ENCODE measurements at regions not wholly inside any gene's neighbourhood (a gene's known extent, or its start where the extent isn't known, plus 50 kb on each side); places are given as distances from the start of the nearest gene placed in this dataset.

GRCh38 chr5:4294878-4295277 is 699.2 kb downstream of the IRX1 start:
- no peak for DNase-seq (ENCODE audit: low read depth)
- no peak overlapping the region for H3K4me3 ChIP-seq (ENCODE audit: control insufficient read depth, low read depth, low read length)
- TF ChIP-seq, protein P1, sequence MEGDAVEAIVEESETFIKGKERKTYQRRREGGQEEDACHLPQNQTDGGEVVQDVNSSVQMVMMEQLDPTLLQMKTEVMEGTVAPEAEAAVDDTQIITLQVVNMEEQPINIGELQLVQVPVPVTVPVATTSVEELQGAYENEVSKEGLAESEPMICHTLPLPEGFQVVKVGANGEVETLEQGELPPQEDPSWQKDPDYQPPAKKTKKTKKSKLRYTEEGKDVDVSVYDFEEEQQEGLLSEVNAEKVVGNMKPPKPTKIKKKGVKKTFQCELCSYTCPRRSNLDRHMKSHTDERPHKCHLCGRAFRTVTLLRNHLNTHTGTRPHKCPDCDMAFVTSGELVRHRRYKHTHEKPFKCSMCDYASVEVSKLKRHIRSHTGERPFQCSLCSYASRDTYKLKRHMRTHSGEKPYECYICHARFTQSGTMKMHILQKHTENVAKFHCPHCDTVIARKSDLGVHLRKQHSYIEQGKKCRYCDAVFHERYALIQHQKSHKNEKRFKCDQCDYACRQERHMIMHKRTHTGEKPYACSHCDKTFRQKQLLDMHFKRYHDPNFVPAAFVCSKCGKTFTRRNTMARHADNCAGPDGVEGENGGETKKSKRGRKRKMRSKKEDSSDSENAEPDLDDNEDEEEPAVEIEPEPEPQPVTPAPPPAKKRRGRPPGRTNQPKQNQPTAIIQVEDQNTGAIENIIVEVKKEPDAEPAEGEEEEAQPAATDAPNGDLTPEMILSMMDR (IDR thresholded peaks at IDR 0.05; ENCODE audit: control insufficient read depth, insufficient read depth, low read depth, low read length, missing control alignments): no peak

DNA sequence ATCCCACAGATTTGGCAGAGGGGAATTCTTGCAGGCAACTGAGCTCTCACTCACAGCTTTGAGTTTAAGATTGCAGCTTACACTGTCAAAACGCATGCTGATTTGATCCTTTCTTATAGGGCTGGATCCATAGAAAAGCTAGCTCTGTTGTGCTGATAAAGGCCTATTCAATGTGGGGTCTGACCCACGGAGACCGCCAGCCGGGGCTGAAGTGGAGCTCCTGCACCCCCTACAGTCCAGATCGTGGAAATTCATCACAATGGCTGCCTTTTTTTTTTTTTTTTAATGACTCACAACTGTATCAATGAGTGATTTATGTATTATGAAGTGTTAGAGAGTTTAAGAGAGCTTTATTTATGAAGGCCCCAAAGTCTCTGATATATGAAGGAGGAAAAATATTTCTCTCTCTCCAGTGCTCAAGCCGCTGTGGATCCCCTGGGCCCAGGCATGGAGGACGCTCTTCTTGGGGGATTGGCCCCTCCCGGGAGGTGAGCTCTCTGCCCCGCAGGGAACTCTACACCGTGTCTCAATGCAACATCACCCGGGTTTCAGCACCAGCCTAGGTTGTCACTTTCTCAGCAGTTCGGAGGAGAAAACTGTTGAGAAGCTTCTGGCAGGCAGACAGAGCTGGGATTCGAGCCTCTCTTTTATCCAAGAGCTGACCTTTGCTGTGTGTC is 700.2 kb downstream of the IRX1 start:
- TF ChIP-seq, protein P1 (IDR thresholded peaks at IDR 0.05; ENCODE audit: control insufficient read depth, insufficient read depth, low read depth, low read length, missing control alignments): no peak
- no peak for DNase-seq (ENCODE audit: low read depth)
- H3K4me3 ChIP-seq (ENCODE audit: control insufficient read depth, low read depth, low read length): no peak overlapping the region

DNA sequence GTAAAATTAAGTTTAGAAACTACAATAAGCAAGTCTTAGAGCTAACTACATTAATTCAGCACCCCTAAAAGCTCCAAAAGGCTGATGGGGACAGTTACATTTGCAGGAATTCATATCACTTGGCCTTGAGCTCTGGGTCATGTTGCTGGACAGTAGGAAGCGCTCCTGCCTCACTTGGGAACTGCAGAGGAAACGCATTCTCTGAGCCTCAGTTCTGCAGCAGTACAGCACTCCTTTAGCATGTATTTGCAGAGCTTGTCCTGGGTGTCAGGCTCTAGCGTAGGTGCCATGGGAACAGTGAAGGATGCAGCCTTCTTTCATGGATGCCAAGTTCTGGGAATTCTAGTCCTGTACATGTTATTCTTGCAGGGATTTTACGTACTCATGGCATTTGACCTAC is 710.4 kb downstream of the IRX1 start:
- H3K4me3 ChIP-seq (ENCODE audit: control insufficient read depth, low read depth, low read length): no peak overlapping the region
- DNase-seq (ENCODE audit: low read depth): no peak
- TF ChIP-seq, protein P1 (IDR thresholded peaks at IDR 0.05; ENCODE audit: control insufficient read depth, insufficient read depth, low read depth, low read length, missing control alignments): no peak

GRCh38 chr5:4309026-4309425 is 713.4 kb downstream of the IRX1 start:
- TF ChIP-seq, protein P1 (IDR thresholded peaks at IDR 0.05; ENCODE audit: control insufficient read depth, insufficient read depth, low read depth, low read length, missing control alignments): no peak

GRCh38 chr5:4313138-4313537 is 717.5 kb downstream of the IRX1 start:
- H3K4me3 ChIP-seq (ENCODE audit: control insufficient read depth, low read depth, low read length): no peak overlapping the region
- DNase-seq (ENCODE audit: low read depth): no peak
- TF ChIP-seq, protein P1 (IDR thresholded peaks at IDR 0.05; ENCODE audit: control insufficient read depth, insufficient read depth, low read depth, low read length, missing control alignments): no peak

More at GRCh38 chr5:4309026-4309425, 713.4 kb downstream of the IRX1 start:
- no peak for DNase-seq (ENCODE audit: low read depth)
- H3K4me3 ChIP-seq (ENCODE audit: control insufficient read depth, low read depth, low read length): no peak overlapping the region

DNA sequence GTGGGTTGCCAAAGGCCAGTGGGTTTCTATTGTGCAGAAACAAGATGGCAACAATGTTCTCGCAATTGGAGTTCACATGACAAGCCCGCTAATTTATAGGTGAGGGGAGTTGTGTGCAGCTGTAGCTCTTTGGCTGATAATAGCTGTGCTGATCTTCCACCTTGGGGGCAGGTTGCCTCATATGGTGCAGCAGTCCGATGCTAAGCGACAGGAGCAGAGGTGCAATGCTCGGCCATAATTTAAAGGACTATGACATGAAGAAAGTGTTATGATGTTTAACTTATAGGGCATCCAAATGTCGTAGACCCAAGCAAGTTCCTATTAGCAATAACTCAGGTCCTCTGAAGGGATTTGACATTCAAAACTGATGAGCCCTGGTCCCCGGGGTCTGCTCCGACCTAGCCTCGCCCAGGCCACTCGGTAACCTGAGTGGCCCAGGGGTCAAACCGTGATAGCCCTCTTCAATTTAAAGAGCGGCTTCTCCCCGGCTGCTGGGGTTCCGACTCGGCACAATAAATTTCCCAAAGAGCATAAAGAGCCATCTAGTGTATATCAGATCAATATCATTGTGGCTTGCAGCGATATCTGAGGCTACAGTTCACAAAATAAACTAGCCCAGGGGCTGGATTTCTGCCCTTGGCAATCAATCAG is 724.0 kb downstream of the IRX1 start:
- DNase-seq (ENCODE audit: low read depth): no peak
- TF ChIP-seq, protein P1 (IDR thresholded peaks at IDR 0.05; ENCODE audit: control insufficient read depth, insufficient read depth, low read depth, low read length, missing control alignments): no peak
- H3K4me3 ChIP-seq (ENCODE audit: control insufficient read depth, low read depth, low read length): no peak overlapping the region

Data from AG09309 (cell line).